ENCODE measurements at regions not wholly inside any gene's neighbourhood (a gene's known extent, or its start where the extent isn't known, plus 50 kb on each side); places are given as distances from the start of the nearest gene placed in this dataset.

DNA sequence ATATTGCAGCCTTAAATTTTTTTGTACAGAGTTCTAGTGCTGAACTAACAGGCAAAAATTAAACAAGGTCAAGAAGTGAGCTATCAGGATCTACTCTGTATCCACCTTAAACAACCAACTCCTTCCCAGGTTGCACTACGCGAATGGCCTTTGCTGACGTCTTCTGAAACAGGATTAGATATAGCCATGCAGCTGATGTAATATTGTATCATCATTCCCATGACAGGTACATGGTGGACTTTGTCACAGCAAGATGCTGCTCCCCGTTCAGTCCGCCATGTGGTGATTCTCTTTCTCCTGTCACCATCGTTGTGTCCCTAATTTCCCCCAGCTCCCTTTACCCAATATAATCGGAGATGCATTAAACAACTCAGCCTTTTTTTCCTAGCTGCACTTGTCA, 328.9 kb downstream of the DEPDC1B start:
- no peak for DNase-seq (ENCODE audit: insufficient read length, low spot score)
- TF ChIP-seq POLR2A (IDR thresholded peaks at IDR 0.05; ENCODE audit: low read depth, low read length) (no peak), POLR2AphosphoS5 (IDR thresholded peaks at IDR 0.05; ENCODE audit: low read depth, low read length) (no peak), TAF1 (IDR thresholded peaks at IDR 0.05; ENCODE audit: low read depth, low read length) (no peak)
- FAIRE-seq: peak; percentile 48

- FAIRE-seq: no peak
- TF ChIP-seq POLR2A (IDR thresholded peaks at IDR 0.05; ENCODE audit: low read depth, low read length) (no peak), SPI1 (IDR thresholded peaks at IDR 0.05; ENCODE audit: low read depth, low read length) (no peak), POU2F2 (IDR thresholded peaks at IDR 0.05; ENCODE audit: low read depth, low read length) (no peak), PAX5 (IDR thresholded peaks at IDR 0.05; ENCODE audit: insufficient read depth, low read length, severe bottlenecking) (no peak), POLR2AphosphoS5 (IDR thresholded peaks at IDR 0.05; ENCODE audit: low read depth, low read length) (no peak), TAF1 (IDR thresholded peaks at IDR 0.05; ENCODE audit: low read depth, low read length) (no peak)
These were observed 329.5 kb downstream of the DEPDC1B start for GRCh38 chr5:60370508-60370907.

GRCh38 chr5:60369391-60369790, 330.6 kb downstream of the DEPDC1B start:
- FAIRE-seq: no peak
- DNase-seq (ENCODE audit: insufficient read length, low spot score): no peak
- TF ChIP-seq TAF1 (IDR thresholded peaks at IDR 0.05; ENCODE audit: low read depth, low read length) (no peak), PAX5 (IDR thresholded peaks at IDR 0.05; ENCODE audit: insufficient read depth, low read length, severe bottlenecking) (no peak), POU2F2 (IDR thresholded peaks at IDR 0.05; ENCODE audit: low read depth, low read length) (no peak), SPI1 (IDR thresholded peaks at IDR 0.05; ENCODE audit: low read depth, low read length) (no peak), POLR2A (IDR thresholded peaks at IDR 0.05; ENCODE audit: low read depth, low read length) (no peak), POLR2AphosphoS5 (IDR thresholded peaks at IDR 0.05; ENCODE audit: low read depth, low read length) (no peak)

More at GRCh38 chr5:60370508-60370907, 329.5 kb downstream of the DEPDC1B start:
- no peak for DNase-seq (ENCODE audit: insufficient read length, low spot score)

- no peak for DNase-seq (ENCODE audit: insufficient read length, low spot score)
- TF ChIP-seq SPI1 (IDR thresholded peaks at IDR 0.05; ENCODE audit: low read depth, low read length) (no peak), PAX5 (IDR thresholded peaks at IDR 0.05; ENCODE audit: insufficient read depth, low read length, severe bottlenecking) (no peak), POU2F2 (IDR thresholded peaks at IDR 0.05; ENCODE audit: low read depth, low read length) (no peak), POLR2A (IDR thresholded peaks at IDR 0.05; ENCODE audit: low read depth, low read length) (no peak), POLR2AphosphoS5 (IDR thresholded peaks at IDR 0.05; ENCODE audit: low read depth, low read length) (no peak), TAF1 (IDR thresholded peaks at IDR 0.05; ENCODE audit: low read depth, low read length) (no peak)
- FAIRE-seq: no peak
These were observed 331.9 kb downstream of the DEPDC1B start for GRCh38 chr5:60368100-60368499.

GRCh38 chr5:60366489-60366888, 333.5 kb downstream of the DEPDC1B start:
- DNase-seq (ENCODE audit: insufficient read length, low spot score) (no peak), FAIRE-seq (no peak)
- no peak for TF ChIP-seq SPI1 (IDR thresholded peaks at IDR 0.05; ENCODE audit: low read depth, low read length)
- no peak for TF ChIP-seq POU2F2 (IDR thresholded peaks at IDR 0.05; ENCODE audit: low read depth, low read length)
- TF ChIP-seq PAX5 (IDR thresholded peaks at IDR 0.05; ENCODE audit: insufficient read depth, low read length, severe bottlenecking): no peak
- no peak for TF ChIP-seq POLR2AphosphoS5 (IDR thresholded peaks at IDR 0.05; ENCODE audit: low read depth, low read length)

GRCh38 chr5:60365001-60365400, 335.0 kb downstream of the DEPDC1B start:
- no peak for DNase-seq (ENCODE audit: insufficient read length, low spot score)
- no peak for TF ChIP-seq POU2F2 (IDR thresholded peaks at IDR 0.05; ENCODE audit: low read depth, low read length)
- no peak for TF ChIP-seq POLR2AphosphoS5 (IDR thresholded peaks at IDR 0.05; ENCODE audit: low read depth, low read length)
- TF ChIP-seq POLR2A (IDR thresholded peaks at IDR 0.05; ENCODE audit: low read depth, low read length): no peak
- TF ChIP-seq PAX5 (IDR thresholded peaks at IDR 0.05; ENCODE audit: insufficient read depth, low read length, severe bottlenecking): no peak
- TF ChIP-seq SPI1 (IDR thresholded peaks at IDR 0.05; ENCODE audit: low read depth, low read length): no peak
- no peak for TF ChIP-seq TAF1 (IDR thresholded peaks at IDR 0.05; ENCODE audit: low read depth, low read length)
- FAIRE-seq: no peak

GRCh38 chr5:60362158-60362557, 337.8 kb downstream of the DEPDC1B start:
- no peak for TF ChIP-seq TAF1 (IDR thresholded peaks at IDR 0.05; ENCODE audit: low read depth, low read length)
- no peak for TF ChIP-seq POU2F2 (IDR thresholded peaks at IDR 0.05; ENCODE audit: low read depth, low read length)
- no peak for TF ChIP-seq PAX5 (IDR thresholded peaks at IDR 0.05; ENCODE audit: insufficient read depth, low read length, severe bottlenecking)
- TF ChIP-seq SPI1 (IDR thresholded peaks at IDR 0.05; ENCODE audit: low read depth, low read length): no peak
- TF ChIP-seq POLR2A (IDR thresholded peaks at IDR 0.05; ENCODE audit: low read depth, low read length): no peak
- FAIRE-seq: no peak

GRCh38 chr5:60360355-60360754, 339.6 kb downstream of the DEPDC1B start:
- TF ChIP-seq PAX5 (IDR thresholded peaks at IDR 0.05; ENCODE audit: insufficient read depth, low read length, severe bottlenecking) (no peak), SPI1 (IDR thresholded peaks at IDR 0.05; ENCODE audit: low read depth, low read length) (no peak), POLR2AphosphoS5 (IDR thresholded peaks at IDR 0.05; ENCODE audit: low read depth, low read length) (no peak), POLR2A (IDR thresholded peaks at IDR 0.05; ENCODE audit: low read depth, low read length) (no peak)
- no peak for FAIRE-seq
- no peak for DNase-seq (ENCODE audit: insufficient read length, low spot score)

More at GRCh38 chr5:60362158-60362557, 337.8 kb downstream of the DEPDC1B start:
- DNase-seq (ENCODE audit: insufficient read length, low spot score): no peak

DNA sequence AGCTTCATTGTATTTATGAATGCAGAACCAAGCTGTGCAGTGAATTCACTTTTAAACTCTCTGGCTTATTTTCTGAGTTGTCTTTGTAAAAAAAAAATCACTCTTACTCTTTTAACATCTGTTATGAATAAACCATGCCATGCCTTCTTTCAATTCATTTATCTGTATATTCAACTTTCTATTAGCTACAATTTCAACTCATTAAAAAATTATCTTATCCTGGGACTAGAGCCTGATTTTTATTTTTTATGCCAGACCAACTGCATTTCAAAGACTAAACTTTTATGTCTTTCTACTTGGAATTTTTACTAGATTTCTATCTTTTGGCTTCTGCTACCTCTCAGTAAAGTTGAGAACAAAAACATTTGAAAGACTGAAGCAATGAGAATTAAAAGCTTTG, 342.7 kb downstream of the DEPDC1B start:
- TF ChIP-seq POLR2A (IDR thresholded peaks at IDR 0.05; ENCODE audit: low read depth, low read length) (no peak), TAF1 (IDR thresholded peaks at IDR 0.05; ENCODE audit: low read depth, low read length) (no peak), PAX5 (IDR thresholded peaks at IDR 0.05; ENCODE audit: insufficient read depth, low read length, severe bottlenecking) (no peak), POLR2AphosphoS5 (IDR thresholded peaks at IDR 0.05; ENCODE audit: low read depth, low read length) (no peak), SPI1 (IDR thresholded peaks at IDR 0.05; ENCODE audit: low read depth, low read length) (no peak), POU2F2 (IDR thresholded peaks at IDR 0.05; ENCODE audit: low read depth, low read length) (no peak)
- no peak for FAIRE-seq
- DNase-seq (ENCODE audit: insufficient read length, low spot score): no peak

- FAIRE-seq (no peak), DNase-seq (ENCODE audit: insufficient read length, low spot score) (no peak)
- TF ChIP-seq PAX5 (IDR thresholded peaks at IDR 0.05; ENCODE audit: insufficient read depth, low read length, severe bottlenecking) (no peak), POU2F2 (IDR thresholded peaks at IDR 0.05; ENCODE audit: low read depth, low read length) (no peak), SPI1 (IDR thresholded peaks at IDR 0.05; ENCODE audit: low read depth, low read length) (no peak), POLR2AphosphoS5 (IDR thresholded peaks at IDR 0.05; ENCODE audit: low read depth, low read length) (no peak), TAF1 (IDR thresholded peaks at IDR 0.05; ENCODE audit: low read depth, low read length) (no peak), POLR2A (IDR thresholded peaks at IDR 0.05; ENCODE audit: low read depth, low read length) (no peak)
These were observed 343.2 kb downstream of the DEPDC1B start for GRCh38 chr5:60356745-60357144.

All from GM12891 (cell line).